ENCODE measurements at regions not wholly inside any gene's neighbourhood (a gene's known extent, or its start where the extent isn't known, plus 50 kb on each side); places are given as distances from the start of the nearest gene placed in this dataset.
"Not testable (repeated sequence)": the region's sequence is repeated elsewhere in the genome, so short reads cannot be mapped to it uniquely, and the experiment has no call there.

GRCh38 chr4:127486248-127486647 is 146.5 kb upstream of the INTU start:
- Histone ChIP-seq H3K9me3 (ENCODE audit: control insufficient read depth, insufficient read depth, low read length) (no peaks in the 10 kb centered on the region), H3K4me1 (ENCODE audit: control insufficient read depth, insufficient read depth, low read length) (peaks cover 8% of the 10 kb centered on the region), H3K36me3 (ENCODE audit: control insufficient read depth, insufficient read depth, low read length) (no peaks in the 10 kb centered on the region), H3K9ac (ENCODE audit: low read depth, low read length) (no peak overlapping the region), H3K27me3 (ENCODE audit: control insufficient read depth, insufficient read depth, low read length) (no peaks in the 10 kb centered on the region), H3K4me3 (ENCODE audit: low read depth, low read length) (no peak overlapping the region)

GRCh38 chr4:127491571-127491970 is 141.2 kb upstream of the INTU start:
- H3K4me1 ChIP-seq (ENCODE audit: control insufficient read depth, insufficient read depth, low read length): peaks cover 2% of the 10 kb centered on the region
- no peak overlapping the region for H3K9ac ChIP-seq (ENCODE audit: low read depth, low read length)

GRCh38 chr4:127496875-127497274 is 135.9 kb upstream of the INTU start:
- H3K4me3 ChIP-seq (ENCODE audit: low read depth, low read length); H3K9me3 ChIP-seq (ENCODE audit: control insufficient read depth, insufficient read depth, low read length); H3K27me3 ChIP-seq (ENCODE audit: control insufficient read depth, insufficient read depth, low read length); H3K36me3 ChIP-seq (ENCODE audit: control insufficient read depth, insufficient read depth, low read length); H3K4me1 ChIP-seq (ENCODE audit: control insufficient read depth, insufficient read depth, low read length); H3K9ac ChIP-seq (ENCODE audit: low read depth, low read length): not testable (repeated sequence)

More at GRCh38 chr4:127491571-127491970, 141.2 kb upstream of the INTU start:
- no peaks in the 10 kb centered on the region for H3K9me3 ChIP-seq (ENCODE audit: control insufficient read depth, insufficient read depth, low read length)
- H3K36me3 ChIP-seq (ENCODE audit: control insufficient read depth, insufficient read depth, low read length): no peaks in the 10 kb centered on the region
- no peak overlapping the region for H3K4me3 ChIP-seq (ENCODE audit: low read depth, low read length)
- no peaks in the 10 kb centered on the region for H3K27me3 ChIP-seq (ENCODE audit: control insufficient read depth, insufficient read depth, low read length)

- H3K27me3 ChIP-seq (ENCODE audit: control insufficient read depth, insufficient read depth, low read length): no peaks in the 10 kb centered on the region
- no peaks in the 10 kb centered on the region for H3K9me3 ChIP-seq (ENCODE audit: control insufficient read depth, insufficient read depth, low read length)
- peaks cover 9% of the 10 kb centered on the region for H3K4me1 ChIP-seq (ENCODE audit: control insufficient read depth, insufficient read depth, low read length)
- no peaks in the 10 kb centered on the region for H3K36me3 ChIP-seq (ENCODE audit: control insufficient read depth, insufficient read depth, low read length)
- no peak overlapping the region for H3K9ac ChIP-seq (ENCODE audit: low read depth, low read length)
- H3K4me3 ChIP-seq (ENCODE audit: low read depth, low read length): no peak overlapping the region
Observed at GRCh38 chr4:127498366-127498765, 134.4 kb upstream of the INTU start.

GRCh38 chr4:127500242-127500641 is 132.5 kb upstream of the INTU start:
- H3K4me3 ChIP-seq (ENCODE audit: low read depth, low read length): no peak overlapping the region
- H3K36me3 ChIP-seq (ENCODE audit: control insufficient read depth, insufficient read depth, low read length): no peaks in the 10 kb centered on the region
- H3K9ac ChIP-seq (ENCODE audit: low read depth, low read length): no peak overlapping the region
- no peaks in the 10 kb centered on the region for H3K27me3 ChIP-seq (ENCODE audit: control insufficient read depth, insufficient read depth, low read length)
- no peaks in the 10 kb centered on the region for H3K9me3 ChIP-seq (ENCODE audit: control insufficient read depth, insufficient read depth, low read length)
- H3K4me1 ChIP-seq (ENCODE audit: control insufficient read depth, insufficient read depth, low read length): peaks cover 12% of the 10 kb centered on the region

GRCh38 chr4:127501103-127501502 is 131.7 kb upstream of the INTU start:
- Histone ChIP-seq H3K4me3 (ENCODE audit: low read depth, low read length) (no peak overlapping the region), H3K36me3 (ENCODE audit: control insufficient read depth, insufficient read depth, low read length) (no peaks in the 10 kb centered on the region), H3K9ac (ENCODE audit: low read depth, low read length) (no peak overlapping the region), H3K9me3 (ENCODE audit: control insufficient read depth, insufficient read depth, low read length) (no peaks in the 10 kb centered on the region), H3K27me3 (ENCODE audit: control insufficient read depth, insufficient read depth, low read length) (no peaks in the 10 kb centered on the region), H3K4me1 (ENCODE audit: control insufficient read depth, insufficient read depth, low read length) (peaks cover 12% of the 10 kb centered on the region)

GRCh38 chr4:127503111-127503510 is 129.6 kb upstream of the INTU start:
- no peaks in the 10 kb centered on the region for H3K27me3 ChIP-seq (ENCODE audit: control insufficient read depth, insufficient read depth, low read length)
- no peak overlapping the region for H3K9ac ChIP-seq (ENCODE audit: low read depth, low read length)
- H3K36me3 ChIP-seq (ENCODE audit: control insufficient read depth, insufficient read depth, low read length): no peaks in the 10 kb centered on the region
- H3K4me3 ChIP-seq (ENCODE audit: low read depth, low read length): no peak overlapping the region
- no peaks in the 10 kb centered on the region for H3K9me3 ChIP-seq (ENCODE audit: control insufficient read depth, insufficient read depth, low read length)
- H3K4me1 ChIP-seq (ENCODE audit: control insufficient read depth, insufficient read depth, low read length): peaks cover 12% of the 10 kb centered on the region

GRCh38 chr4:127505203-127505602 is 127.6 kb upstream of the INTU start:
- H3K9ac ChIP-seq (ENCODE audit: low read depth, low read length): no peak overlapping the region
- no peaks in the 10 kb centered on the region for H3K36me3 ChIP-seq (ENCODE audit: control insufficient read depth, insufficient read depth, low read length)
- peaks cover 14% of the 10 kb centered on the region for H3K4me1 ChIP-seq (ENCODE audit: control insufficient read depth, insufficient read depth, low read length)
- no peaks in the 10 kb centered on the region for H3K27me3 ChIP-seq (ENCODE audit: control insufficient read depth, insufficient read depth, low read length)
- H3K4me3 ChIP-seq (ENCODE audit: low read depth, low read length): no peak overlapping the region
- H3K9me3 ChIP-seq (ENCODE audit: control insufficient read depth, insufficient read depth, low read length): no peaks in the 10 kb centered on the region

GRCh38 chr4:127506283-127506682 is 126.5 kb upstream of the INTU start:
- H3K9me3 ChIP-seq (ENCODE audit: control insufficient read depth, insufficient read depth, low read length): no peaks in the 10 kb centered on the region
- no peak overlapping the region for H3K4me3 ChIP-seq (ENCODE audit: low read depth, low read length)

GRCh38 chr4:127509155-127509554 is 123.6 kb upstream of the INTU start:
- Histone ChIP-seq H3K4me3 (ENCODE audit: low read depth, low read length) (no peak overlapping the region), H3K9ac (ENCODE audit: low read depth, low read length) (no peak overlapping the region), H3K36me3 (ENCODE audit: control insufficient read depth, insufficient read depth, low read length) (no peaks in the 10 kb centered on the region), H3K27me3 (ENCODE audit: control insufficient read depth, insufficient read depth, low read length) (no peaks in the 10 kb centered on the region), H3K9me3 (ENCODE audit: control insufficient read depth, insufficient read depth, low read length) (no peaks in the 10 kb centered on the region), H3K4me1 (ENCODE audit: control insufficient read depth, insufficient read depth, low read length) (peaks cover 2% of the 10 kb centered on the region)

More at GRCh38 chr4:127506283-127506682, 126.5 kb upstream of the INTU start:
- no peaks in the 10 kb centered on the region for H3K27me3 ChIP-seq (ENCODE audit: control insufficient read depth, insufficient read depth, low read length)
- H3K4me1 ChIP-seq (ENCODE audit: control insufficient read depth, insufficient read depth, low read length): peaks cover 14% of the 10 kb centered on the region
- H3K36me3 ChIP-seq (ENCODE audit: control insufficient read depth, insufficient read depth, low read length): no peaks in the 10 kb centered on the region
- no peak overlapping the region for H3K9ac ChIP-seq (ENCODE audit: low read depth, low read length)

GRCh38 chr4:127512672-127513071 is 120.1 kb upstream of the INTU start:
- H3K9ac ChIP-seq (ENCODE audit: low read depth, low read length); H3K4me1 ChIP-seq (ENCODE audit: control insufficient read depth, insufficient read depth, low read length); H3K4me3 ChIP-seq (ENCODE audit: low read depth, low read length); H3K36me3 ChIP-seq (ENCODE audit: control insufficient read depth, insufficient read depth, low read length); H3K27me3 ChIP-seq (ENCODE audit: control insufficient read depth, insufficient read depth, low read length); H3K9me3 ChIP-seq (ENCODE audit: control insufficient read depth, insufficient read depth, low read length): not testable (repeated sequence)

- H3K4me1 ChIP-seq (ENCODE audit: control insufficient read depth, insufficient read depth, low read length): peaks cover 16% of the 10 kb centered on the region
- H3K27me3 ChIP-seq (ENCODE audit: control insufficient read depth, insufficient read depth, low read length); H3K36me3 ChIP-seq (ENCODE audit: control insufficient read depth, insufficient read depth, low read length); H3K9me3 ChIP-seq (ENCODE audit: control insufficient read depth, insufficient read depth, low read length); H3K4me3 ChIP-seq (ENCODE audit: low read depth, low read length); H3K9ac ChIP-seq (ENCODE audit: low read depth, low read length): not testable (repeated sequence)
Observed at GRCh38 chr4:127515259-127515658, 117.5 kb upstream of the INTU start.

- Histone ChIP-seq H3K27me3 (ENCODE audit: control insufficient read depth, insufficient read depth, low read length) (no peaks in the 10 kb centered on the region), H3K4me3 (ENCODE audit: low read depth, low read length) (no peak overlapping the region), H3K4me1 (ENCODE audit: control insufficient read depth, insufficient read depth, low read length) (peaks cover 16% of the 10 kb centered on the region), H3K9ac (ENCODE audit: low read depth, low read length) (no peak overlapping the region), H3K9me3 (ENCODE audit: control insufficient read depth, insufficient read depth, low read length) (no peaks in the 10 kb centered on the region), H3K36me3 (ENCODE audit: control insufficient read depth, insufficient read depth, low read length) (no peaks in the 10 kb centered on the region)
Observed at GRCh38 chr4:127518046-127518445, 114.7 kb upstream of the INTU start.
